Astrocyte (in vitro differentiated cells and primary cell): ENCODE measurements at regions not wholly inside any gene's neighbourhood (a gene's known extent, or its start where the extent isn't known, plus 50 kb on each side); places are given as distances from the start of the nearest gene placed in this dataset.

ENCODE experiments used
- EZH2 ChIP-seq: IDR thresholded peaks from 2 replicates; pipeline ENCODE4 v1.6.1; 2012; ENCODE audit warnings: mild to moderate bottlenecking, low read length, inconsistent platforms; ENCODE audit not compliant: insufficient read depth
- TF ChIP-seq, protein P1 (sequence below): IDR thresholded peaks from 2 replicates; pipeline ENCODE4 v1.5.1; 2011; ENCODE audit warnings: low read depth, mild to moderate bottlenecking, inconsistent platforms, low read length, moderate library complexity; ENCODE audit not compliant: insufficient read depth

DNA sequence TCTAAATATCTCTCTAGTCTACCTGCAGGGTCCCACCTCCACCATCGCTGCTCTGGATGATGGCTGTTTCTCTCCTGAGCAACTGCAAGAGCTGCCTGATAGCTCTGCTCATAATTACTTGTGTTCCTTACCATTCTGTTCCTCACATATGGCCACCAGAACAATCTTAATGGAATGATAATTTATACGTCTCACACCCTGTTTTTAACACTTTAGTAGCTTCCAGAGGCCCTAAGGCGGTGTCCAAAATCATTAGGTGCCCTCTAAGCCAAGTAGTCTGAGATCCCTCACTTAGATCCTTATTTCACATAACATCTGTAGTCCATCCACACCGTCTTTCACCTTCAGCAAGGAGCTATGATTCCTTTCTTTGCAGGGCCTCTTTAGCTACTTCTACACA is 373.3 kb downstream of the GBE1 start:
- TF ChIP-seq, protein P1, sequence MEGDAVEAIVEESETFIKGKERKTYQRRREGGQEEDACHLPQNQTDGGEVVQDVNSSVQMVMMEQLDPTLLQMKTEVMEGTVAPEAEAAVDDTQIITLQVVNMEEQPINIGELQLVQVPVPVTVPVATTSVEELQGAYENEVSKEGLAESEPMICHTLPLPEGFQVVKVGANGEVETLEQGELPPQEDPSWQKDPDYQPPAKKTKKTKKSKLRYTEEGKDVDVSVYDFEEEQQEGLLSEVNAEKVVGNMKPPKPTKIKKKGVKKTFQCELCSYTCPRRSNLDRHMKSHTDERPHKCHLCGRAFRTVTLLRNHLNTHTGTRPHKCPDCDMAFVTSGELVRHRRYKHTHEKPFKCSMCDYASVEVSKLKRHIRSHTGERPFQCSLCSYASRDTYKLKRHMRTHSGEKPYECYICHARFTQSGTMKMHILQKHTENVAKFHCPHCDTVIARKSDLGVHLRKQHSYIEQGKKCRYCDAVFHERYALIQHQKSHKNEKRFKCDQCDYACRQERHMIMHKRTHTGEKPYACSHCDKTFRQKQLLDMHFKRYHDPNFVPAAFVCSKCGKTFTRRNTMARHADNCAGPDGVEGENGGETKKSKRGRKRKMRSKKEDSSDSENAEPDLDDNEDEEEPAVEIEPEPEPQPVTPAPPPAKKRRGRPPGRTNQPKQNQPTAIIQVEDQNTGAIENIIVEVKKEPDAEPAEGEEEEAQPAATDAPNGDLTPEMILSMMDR = no peak
- TF ChIP-seq EZH2 = no peak
